Activated naive CD4-positive, alpha-beta T cell treated with anti-CD3 and anti-CD28 coated beads, Interleukin-2, amount 50 U/mL, for 16 hours (primary cell): ENCODE measurements at regions not wholly inside any gene's neighbourhood (a gene's known extent, or its start where the extent isn't known, plus 50 kb on each side); places are given as distances from the start of the nearest gene placed in this dataset.
"Not testable (repeated sequence)": the region's sequence is repeated elsewhere in the genome, so short reads cannot be mapped to it uniquely, and the experiment has no call there.

ENCODE experiments used
- DNase-seq: peaks from one replicate; pipeline ENCODE4 v3.0.0-alpha.2; 2020

- DNase-seq, result no peak
Measured at GRCh38 chrX:106220177-106220576, 52.1 kb downstream of the PWWP3B start.

- no peak for DNase-seq
Measured at GRCh38 chrX:106243376-106243775, 75.3 kb downstream of the PWWP3B start.

- no peak for DNase-seq
Measured at GRCh38 chrX:106246511-106246910, 78.4 kb downstream of the PWWP3B start.

GRCh38 chrX:106247162-106247561 lies 79.1 kb downstream of the PWWP3B start:
- no peak for DNase-seq

- DNase-seq, result no peak
Measured at GRCh38 chrX:106249706-106250379, 81.7 kb downstream of the PWWP3B start.

GRCh38 chrX:106263817-106264216 lies 95.7 kb downstream of the PWWP3B start:
- DNase-seq, result no peak

- not testable (repeated sequence) for DNase-seq
Measured at GRCh38 chrX:106273947-106274587, 106.0 kb downstream of the PWWP3B start.

- not testable (repeated sequence) for DNase-seq
Measured at GRCh38 chrX:106275172-106275571, 107.1 kb downstream of the PWWP3B start.

- DNase-seq, result no peak
Measured at GRCh38 chrX:106278951-106279350, 110.8 kb downstream of the PWWP3B start.

- no peak for DNase-seq
Measured at GRCh38 chrX:106281383-106281782, 113.3 kb downstream of the PWWP3B start.

GRCh38 chrX:106283841-106284240 lies 115.7 kb downstream of the PWWP3B start:
- no peak for DNase-seq

GRCh38 chrX:106284431-106285025 lies 116.4 kb downstream of the PWWP3B start:
- DNase-seq, result no peak

- DNase-seq, result no peak
Measured at GRCh38 chrX:106286053-106286650, 118.0 kb downstream of the PWWP3B start.

GRCh38 chrX:106290778-106291177 lies 122.7 kb downstream of the PWWP3B start:
- DNase-seq, result not testable (repeated sequence)

GRCh38 chrX:106291779-106292390 lies 123.8 kb downstream of the PWWP3B start:
- DNase-seq, result not testable (repeated sequence)

- no peak for DNase-seq
Measured at GRCh38 chrX:106300239-106300638, 132.1 kb downstream of the PWWP3B start.

GRCh38 chrX:106300656-106301055 lies 132.6 kb downstream of the PWWP3B start:
- DNase-seq, result no peak

GRCh38 chrX:106302304-106302703 lies 134.2 kb downstream of the PWWP3B start:
- DNase-seq, result no peak

- DNase-seq, result no peak
Measured at GRCh38 chrX:106306391-106306947, 138.4 kb downstream of the PWWP3B start.

- no peak for DNase-seq
Measured at GRCh38 chrX:106323357-106323756, 155.3 kb downstream of the PWWP3B start.

GRCh38 chrX:106331606-106332005 lies 163.5 kb downstream of the PWWP3B start:
- no peak for DNase-seq

GRCh38 chrX:106341823-106342222 lies 173.7 kb downstream of the PWWP3B start:
- DNase-seq, result no peak

- DNase-seq, result no peak
Measured at GRCh38 chrX:106356580-106356979, 188.5 kb downstream of the PWWP3B start.
